ENCODE measurements at regions not wholly inside any gene's neighbourhood (a gene's known extent, or its start where the extent isn't known, plus 50 kb on each side); places are given as distances from the start of the nearest gene placed in this dataset.

DNA sequence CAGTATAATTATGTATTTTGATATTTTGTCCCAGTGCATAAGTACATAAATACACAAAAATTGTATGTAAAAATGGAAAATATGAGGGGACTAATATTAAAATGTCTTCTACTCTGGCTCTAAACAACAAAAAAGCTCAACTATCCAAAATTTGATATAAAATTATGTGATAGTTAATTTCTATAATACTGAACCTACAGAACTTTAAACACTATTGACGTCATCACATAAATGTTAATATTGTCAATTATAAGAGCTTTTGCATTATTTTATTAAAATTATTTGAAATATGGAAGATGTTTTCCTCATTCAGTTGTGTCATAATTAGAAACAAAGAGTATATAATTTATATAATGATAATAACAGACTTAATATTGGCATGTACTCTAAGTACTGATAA is 1139.7 kb upstream of the TMEFF2 start:
- TF ChIP-seq, protein P1, sequence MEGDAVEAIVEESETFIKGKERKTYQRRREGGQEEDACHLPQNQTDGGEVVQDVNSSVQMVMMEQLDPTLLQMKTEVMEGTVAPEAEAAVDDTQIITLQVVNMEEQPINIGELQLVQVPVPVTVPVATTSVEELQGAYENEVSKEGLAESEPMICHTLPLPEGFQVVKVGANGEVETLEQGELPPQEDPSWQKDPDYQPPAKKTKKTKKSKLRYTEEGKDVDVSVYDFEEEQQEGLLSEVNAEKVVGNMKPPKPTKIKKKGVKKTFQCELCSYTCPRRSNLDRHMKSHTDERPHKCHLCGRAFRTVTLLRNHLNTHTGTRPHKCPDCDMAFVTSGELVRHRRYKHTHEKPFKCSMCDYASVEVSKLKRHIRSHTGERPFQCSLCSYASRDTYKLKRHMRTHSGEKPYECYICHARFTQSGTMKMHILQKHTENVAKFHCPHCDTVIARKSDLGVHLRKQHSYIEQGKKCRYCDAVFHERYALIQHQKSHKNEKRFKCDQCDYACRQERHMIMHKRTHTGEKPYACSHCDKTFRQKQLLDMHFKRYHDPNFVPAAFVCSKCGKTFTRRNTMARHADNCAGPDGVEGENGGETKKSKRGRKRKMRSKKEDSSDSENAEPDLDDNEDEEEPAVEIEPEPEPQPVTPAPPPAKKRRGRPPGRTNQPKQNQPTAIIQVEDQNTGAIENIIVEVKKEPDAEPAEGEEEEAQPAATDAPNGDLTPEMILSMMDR (IDR thresholded peaks at IDR 0.05; ENCODE audit: low read depth, low read length): no peak

DNA sequence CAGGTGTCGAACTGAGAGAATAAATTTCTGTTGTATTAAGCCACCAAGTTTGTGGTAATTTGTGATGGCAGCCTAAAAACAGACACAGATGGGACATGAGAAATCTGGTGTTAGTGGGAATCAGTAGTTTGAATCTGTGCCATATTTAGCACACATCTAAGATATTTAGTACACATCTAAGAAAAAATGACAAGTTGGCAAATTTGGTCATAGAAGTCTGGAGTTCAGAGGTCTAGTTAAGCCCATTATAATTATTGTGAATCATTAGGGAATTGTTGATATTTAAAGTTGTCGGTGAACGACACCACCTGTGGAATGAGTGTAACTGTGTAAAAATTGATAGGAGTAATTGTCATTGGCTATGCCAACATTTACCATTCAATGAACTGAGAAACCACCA is 1138.8 kb upstream of the TMEFF2 start:
- Histone ChIP-seq H3K27ac (no peak overlapping the region), H3K4me3 (no peak overlapping the region), H3K36me3 (no peaks in the 10 kb centered on the region), H3K27me3 (no peaks in the 10 kb centered on the region), H3K4me1 (ENCODE audit: low read depth) (no peaks in the 10 kb centered on the region), H3K9me3 (ENCODE audit: low read depth) (no peaks in the 10 kb centered on the region)
- TF ChIP-seq, protein P1 (IDR thresholded peaks at IDR 0.05; ENCODE audit: low read depth, low read length): no peak
- DNase-seq (ENCODE audit: low read depth in 1 of 2, low spot score in 1 of 2): no peak

More for the DNA sequence above, 1139.7 kb upstream of the TMEFF2 start:
- no peaks in the 10 kb centered on the region for H3K27me3 ChIP-seq
- no peak overlapping the region for H3K27ac ChIP-seq
- no peaks in the 10 kb centered on the region for H3K36me3 ChIP-seq
- no peak for DNase-seq (ENCODE audit: low read depth in 1 of 2, low spot score in 1 of 2)
- H3K4me1 ChIP-seq (ENCODE audit: low read depth): no peaks in the 10 kb centered on the region
- H3K4me3 ChIP-seq: no peak overlapping the region
- no peaks in the 10 kb centered on the region for H3K9me3 ChIP-seq (ENCODE audit: low read depth)

DNA sequence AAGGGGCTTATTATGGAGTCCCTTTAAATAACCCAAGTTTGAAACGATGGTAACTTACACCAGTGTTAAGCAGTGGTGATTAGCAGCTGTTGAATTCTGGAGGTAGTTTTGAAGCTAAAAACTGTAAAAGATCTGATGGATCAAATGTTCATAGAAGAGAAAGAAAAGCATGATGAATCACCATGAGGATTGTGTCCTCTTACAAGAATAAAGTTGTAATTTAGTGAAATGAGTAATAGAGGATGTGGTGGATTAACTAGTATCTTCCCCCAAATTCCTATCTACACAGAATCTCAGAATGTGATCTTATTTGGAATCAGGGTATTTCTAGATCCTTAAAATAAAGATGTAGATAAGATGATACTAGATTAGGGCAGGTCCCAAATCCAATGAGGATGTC is 1138.2 kb upstream of the TMEFF2 start:
- H3K9me3 ChIP-seq (ENCODE audit: low read depth): no peaks in the 10 kb centered on the region
- no peaks in the 10 kb centered on the region for H3K4me1 ChIP-seq (ENCODE audit: low read depth)
- no peak for DNase-seq (ENCODE audit: low read depth in 1 of 2, low spot score in 1 of 2)
- no peaks in the 10 kb centered on the region for H3K36me3 ChIP-seq
- H3K27ac ChIP-seq: no peak overlapping the region
- H3K27me3 ChIP-seq: no peaks in the 10 kb centered on the region
- no peak overlapping the region for H3K4me3 ChIP-seq
- TF ChIP-seq, protein P1 (IDR thresholded peaks at IDR 0.05; ENCODE audit: low read depth, low read length): no peak

DNA sequence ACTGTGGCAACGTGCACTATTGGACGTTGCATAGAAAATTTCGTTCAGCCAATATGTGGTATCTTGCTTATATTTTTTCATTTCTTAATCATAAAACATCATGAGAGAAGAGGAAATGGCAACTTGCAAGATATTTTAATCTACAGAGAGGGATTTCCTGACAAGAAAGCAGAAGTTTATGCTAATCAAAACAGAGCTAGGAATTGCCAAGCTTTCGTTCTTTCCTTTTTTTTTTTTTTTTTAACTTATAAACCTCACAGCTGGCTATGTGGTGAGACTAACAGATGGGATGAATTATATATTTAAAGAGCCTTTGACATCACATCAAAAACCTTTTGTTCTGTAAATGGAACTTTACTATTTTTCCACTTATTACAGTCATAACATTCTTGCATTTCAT is 1136.9 kb upstream of the TMEFF2 start:
- no peaks in the 10 kb centered on the region for H3K27me3 ChIP-seq
- H3K27ac ChIP-seq: no peak overlapping the region
- H3K9me3 ChIP-seq (ENCODE audit: low read depth): no peaks in the 10 kb centered on the region
- H3K4me1 ChIP-seq (ENCODE audit: low read depth): no peaks in the 10 kb centered on the region
- no peaks in the 10 kb centered on the region for H3K36me3 ChIP-seq
- no peak overlapping the region for H3K4me3 ChIP-seq
- TF ChIP-seq, protein P1 (IDR thresholded peaks at IDR 0.05; ENCODE audit: low read depth, low read length): no peak
- no peak for DNase-seq (ENCODE audit: low read depth in 1 of 2, low spot score in 1 of 2)

DNA sequence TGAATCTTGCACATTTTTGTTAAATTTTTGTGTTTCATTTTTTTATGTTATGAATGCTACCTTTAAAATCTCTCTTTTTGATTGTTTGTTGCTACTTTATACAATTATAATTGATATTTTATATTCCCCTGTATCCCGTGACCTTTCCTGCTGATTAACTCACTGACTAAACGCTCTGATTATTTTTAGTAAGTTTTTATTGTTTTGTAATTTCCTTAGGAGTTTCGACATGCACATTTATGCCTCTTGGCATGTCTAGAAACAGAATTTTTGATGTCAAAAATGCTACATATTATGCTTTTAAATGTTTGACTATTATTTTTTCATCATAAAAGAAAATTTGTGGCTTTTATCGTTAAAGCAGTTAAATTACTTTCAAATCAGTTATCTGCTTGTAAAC is 1131.6 kb upstream of the TMEFF2 start:
- Histone ChIP-seq H3K9me3 (ENCODE audit: low read depth) (no peaks in the 10 kb centered on the region), H3K27me3 (no peaks in the 10 kb centered on the region), H3K4me3 (no peak overlapping the region), H3K27ac (no peak overlapping the region), H3K4me1 (ENCODE audit: low read depth) (no peaks in the 10 kb centered on the region), H3K36me3 (no peaks in the 10 kb centered on the region)
- no peak for DNase-seq (ENCODE audit: low read depth in 1 of 2, low spot score in 1 of 2)
- TF ChIP-seq, protein P1 (IDR thresholded peaks at IDR 0.05; ENCODE audit: low read depth, low read length): no peak
